ENCODE measurements at regions not wholly inside any gene's neighbourhood (a gene's known extent, or its start where the extent isn't known, plus 50 kb on each side); places are given as distances from the start of the nearest gene placed in this dataset.

GRCh38 chr12:60137513-60137912 is 541.7 kb downstream of the SLC16A7 start:
- no peak for TF ChIP-seq E2F5 (CRISPR knock-in tag; IDR thresholded peaks at IDR 0.05)
- no peak for TF ChIP-seq RUNX1 (IDR thresholded peaks at IDR 0.05; ENCODE audit: low read depth)
- no peak for TF ChIP-seq ZNF644 (tag; IDR thresholded peaks at IDR 0.05; ENCODE audit: low read depth)
- TF ChIP-seq POLR2A (conservative IDR thresholded peaks at IDR 0.05): no peak
- no peak for TF ChIP-seq FOXM1 (IDR thresholded peaks at IDR 0.05; ENCODE audit: low read depth)
- no peak for TF ChIP-seq FOXM1 (CRISPR knock-in tag; IDR thresholded peaks at IDR 0.05; ENCODE audit: low read depth)

Data from K562 (cell line).